HG02588 (cell line): ENCODE measurements at regions not wholly inside any gene's neighbourhood (a gene's known extent, or its start where the extent isn't known, plus 50 kb on each side); places are given as distances from the start of the nearest gene placed in this dataset.
A peak's percentile ranks its signal among the peaks of the same experiment; 100 is the strongest.
"Not testable (repeated sequence)": the region's sequence is repeated elsewhere in the genome, so short reads cannot be mapped to it uniquely, and the experiment has no call there.

ENCODE experiments used
- ATAC-seq: cut with Tn5 transposase; IDR thresholded peaks from one replicate; pipeline ENCODE4 v1.9.1; 2021; ENCODE audit warnings: mild to moderate bottlenecking, moderate library complexity; ENCODE audit not compliant: unreplicated experiment

- ATAC-seq = no peak
These were observed 300.9 kb upstream of the G2E3 start for GRCh38 chr14:30257946-30258661.

- no peak for ATAC-seq
These were observed 297.9 kb upstream of the G2E3 start for GRCh38 chr14:30260833-30261607.

GRCh38 chr14:30264161-30264560 lies 294.8 kb upstream of the G2E3 start:
- ATAC-seq = no peak

GRCh38 chr14:30266290-30266689 lies 292.7 kb upstream of the G2E3 start:
- ATAC-seq = no peak

GRCh38 chr14:30267141-30267540 lies 291.8 kb upstream of the G2E3 start:
- ATAC-seq = no peak

- ATAC-seq = peak; percentile 100
These were observed 288.5 kb upstream of the G2E3 start for GRCh38 chr14:30270200-30271161.

GRCh38 chr14:30271811-30272323 lies 287.1 kb upstream of the G2E3 start:
- ATAC-seq = no peak

- no peak for ATAC-seq
These were observed 285.8 kb upstream of the G2E3 start for GRCh38 chr14:30272848-30273832.

GRCh38 chr14:30275604-30276003 lies 283.4 kb upstream of the G2E3 start:
- no peak for ATAC-seq

GRCh38 chr14:30277268-30277667 lies 281.7 kb upstream of the G2E3 start:
- no peak for ATAC-seq

- not testable (repeated sequence) for ATAC-seq
These were observed 280.1 kb upstream of the G2E3 start for GRCh38 chr14:30278856-30279255.

GRCh38 chr14:30283822-30284446 lies 275.0 kb upstream of the G2E3 start:
- ATAC-seq = no peak

GRCh38 chr14:30284808-30285207 lies 274.1 kb upstream of the G2E3 start:
- ATAC-seq = no peak

- no peak for ATAC-seq
These were observed 271.1 kb upstream of the G2E3 start for GRCh38 chr14:30287579-30288445.

GRCh38 chr14:30290001-30290400 lies 269.0 kb upstream of the G2E3 start:
- no peak for ATAC-seq

GRCh38 chr14:30291216-30291615 lies 267.7 kb upstream of the G2E3 start:
- no peak for ATAC-seq

GRCh38 chr14:30292541-30292940 lies 266.4 kb upstream of the G2E3 start:
- no peak for ATAC-seq

GRCh38 chr14:30295980-30296379 lies 263.0 kb upstream of the G2E3 start:
- no peak for ATAC-seq
